SK-N-SH (cell line): ENCODE measurements at regions not wholly inside any gene's neighbourhood (a gene's known extent, or its start where the extent isn't known, plus 50 kb on each side); places are given as distances from the start of the nearest gene placed in this dataset.

Experiments used
- CTCF ChIP-seq: fragments of 200-600 bp; sonication (generic); IDR thresholded peaks from 2 replicates; pipeline ENCODE4 v1.6.1; 2017; ENCODE audit warnings: antibody characterized with exemption, mild to moderate bottlenecking, moderate library complexity
- FOXJ3 ChIP-seq: sonication (generic); formaldehyde crosslinking; IDR thresholded peaks from 2 replicates; pipeline ENCODE4 v1.5.1; 2020; ENCODE audit warnings: mild to moderate bottlenecking, missing genetic modification reagents
- MAX ChIP-seq: IDR thresholded peaks from 2 replicates; pipeline ENCODE4 v1.4.0; 2012; ENCODE audit warnings: low read depth
- POLR2AphosphoS5 ChIP-seq: IDR thresholded peaks from 2 replicates; pipeline ENCODE4 v1.6.1; 2012; ENCODE audit warnings: low read depth, low read length
- REST ChIP-seq: IDR thresholded peaks from 2 replicates; pipeline ENCODE4 v1.6.1; 2012; ENCODE audit warnings: mild to moderate bottlenecking, low read depth, low read length, moderate library complexity
- USF1 ChIP-seq: IDR thresholded peaks from 2 replicates; pipeline ENCODE4 v1.4.0; 2012; ENCODE audit warnings: low read depth, borderline replicate concordance

GRCh38 chr13:85099245-85099644, 700.0 kb downstream of the SLITRK6 start:
- no peak for TF ChIP-seq MAX
- no peak for TF ChIP-seq CTCF
- no peak for TF ChIP-seq FOXJ3 (CRISPR knock-in tag)
- no peak for TF ChIP-seq REST
- TF ChIP-seq POLR2AphosphoS5: no peak
- no peak for TF ChIP-seq USF1
